Panc1 (cell line): ENCODE measurements at regions not wholly inside any gene's neighbourhood (a gene's known extent, or its start where the extent isn't known, plus 50 kb on each side); places are given as distances from the start of the nearest gene placed in this dataset.

Source experiments
- ATAC-seq: fragments of 200-7000 bp; cut with Tn5 transposase; 2 replicates; pipeline ENCODE4 v1.9.1; 2020; ENCODE audit warnings: mild to moderate bottlenecking, moderate library complexity
- BruUV-seq: library from RNA; stranded (reverse); fragments of 400-500 nt; replicated peaks from 2 replicates; lab custom pipeline; 2021; lab: Mats Ljungman, UMichigan
- CTCF ChIA-PET: fragments of 300-600 bp; sonication (Branson Sonifier 250); formaldehyde crosslinking; loops from one replicate; lab custom pipeline; 2022; ENCODE audit warnings: antibody characterized with exemption; lab: Charles Lee
- POLR2A ChIA-PET: fragments of 300-600 bp; sonication (Branson Sonifier 250); formaldehyde crosslinking; loops from one replicate; lab custom pipeline; 2022; ENCODE audit warnings: antibody characterized with exemption; lab: Charles Lee
- DNase-seq: peaks from one replicate; pipeline ENCODE4 v3.0.0-alpha.2; 2010; ENCODE audit warnings: low read depth, low spot score
- H3K27ac ChIP-seq: 2 replicates; pipeline ENCODE4 v1.5.1; 2011; ENCODE audit warnings: mild to moderate bottlenecking, low read length, inconsistent platforms
- H3K27me3 ChIP-seq: fragments of 200-500 bp; sonication (Bioruptor generic); 2 replicates; pipeline ENCODE4 v1.6.0; 2014; ENCODE audit warnings: low read length, inconsistent platforms; ENCODE audit not compliant: control insufficient read depth, insufficient read depth
- H3K36me3 ChIP-seq: fragments of 200-500 bp; sonication (Bioruptor generic); 2 replicates; pipeline ENCODE4 v1.5.1; 2014; ENCODE audit warnings: inconsistent platforms, mild to moderate bottlenecking, low read length, moderate library complexity; ENCODE audit not compliant: control insufficient read depth, insufficient read depth
- H3K4me1 ChIP-seq: 2 replicates; pipeline ENCODE4 v1.5.1; 2011; ENCODE audit warnings: inconsistent platforms, mild to moderate bottlenecking, low read length, moderate library complexity; ENCODE audit not compliant: control insufficient read depth, insufficient read depth
- H3K4me3 ChIP-seq, 2 experiments: 2 replicates each; pipeline ENCODE4 v1.5.1; 2011 to 2012; ENCODE audit warnings: low read depth in 2 of 2, low read length in 2 of 2, mild to moderate bottlenecking in 2 of 2, inconsistent platforms in 1 of 2, moderate library complexity in 1 of 2
- H3K9me3 ChIP-seq: fragments of 200-500 bp; sonication (Bioruptor generic); 2 replicates; pipeline ENCODE4 v1.5.1; 2014; ENCODE audit warnings: low read depth, mild to moderate bottlenecking, inconsistent platforms, low read length, moderate library complexity; ENCODE audit not compliant: control insufficient read depth, insufficient read depth
- CTCF ChIP-seq: fragments of 450-650 bp; IDR thresholded peaks from 2 replicates; pipeline ENCODE4 v1.5.1; 2017; ENCODE audit warnings: mild to moderate bottlenecking
- POLR2AphosphoS5 ChIP-seq: IDR thresholded peaks from 2 replicates; pipeline ENCODE4 v1.6.1; 2012; ENCODE audit warnings: mild to moderate bottlenecking, low read depth, low read length, moderate library complexity
- SIN3A ChIP-seq: IDR thresholded peaks from 2 replicates; pipeline ENCODE4 v1.6.1; 2012; ENCODE audit warnings: low read depth, mild to moderate bottlenecking, low read length, moderate library complexity, borderline replicate concordance; ENCODE audit not compliant: insufficient read depth
- TCF7L2 ChIP-seq: IDR thresholded peaks from 2 replicates; pipeline ENCODE4 v1.6.1; 2011; ENCODE audit warnings: mild to moderate bottlenecking, low read depth, low read length, inconsistent platforms
- in situ Hi-C: cut with HindIII; loops from 2 replicates; pipeline ENCODE4 v1.10.0; 2016; ENCODE audit warnings: low sequenced_read_pairs, low pct_unique_long_range_greater_than_20kb
- intact Hi-C: fragments of 100-400 bp; cut with micrococcal nuclease; formaldehyde crosslinking; loops from one replicate; pipeline ENCODE4 v1.10.0; 2022; ENCODE audit not compliant: unreplicated experiment
- TF ChIP-seq, protein P1 (sequence below), 2 experiments: IDR thresholded peaks; 2 replicates each; pipeline ENCODE4 v1.6.1; 2011 to 2012; ENCODE audit warnings: low read depth in 2 of 2, control low read depth in 1 of 2, low read length in 1 of 2, mild to moderate bottlenecking in 1 of 2, moderate library complexity in 1 of 2; ENCODE audit not compliant: insufficient read depth in 1 of 2

- CTCF ChIA-PET = no interaction called here
- Histone ChIP-seq H3K27me3 (no peaks in the 10 kb centered on the region), H3K36me3 (no peaks in the 10 kb centered on the region), H3K9me3 (no peaks in the 10 kb centered on the region), H3K4me1 (no peaks in the 10 kb centered on the region), H3K4me3 (no peak overlapping the region), H3K27ac (no peak overlapping the region)
- ATAC-seq (no peak), DNase-seq (no peak)
- TF ChIP-seq TCF7L2 (no peak), CTCF (no peak), POLR2AphosphoS5 (no peak), SIN3A (no peak)
- TF ChIP-seq, protein P1, sequence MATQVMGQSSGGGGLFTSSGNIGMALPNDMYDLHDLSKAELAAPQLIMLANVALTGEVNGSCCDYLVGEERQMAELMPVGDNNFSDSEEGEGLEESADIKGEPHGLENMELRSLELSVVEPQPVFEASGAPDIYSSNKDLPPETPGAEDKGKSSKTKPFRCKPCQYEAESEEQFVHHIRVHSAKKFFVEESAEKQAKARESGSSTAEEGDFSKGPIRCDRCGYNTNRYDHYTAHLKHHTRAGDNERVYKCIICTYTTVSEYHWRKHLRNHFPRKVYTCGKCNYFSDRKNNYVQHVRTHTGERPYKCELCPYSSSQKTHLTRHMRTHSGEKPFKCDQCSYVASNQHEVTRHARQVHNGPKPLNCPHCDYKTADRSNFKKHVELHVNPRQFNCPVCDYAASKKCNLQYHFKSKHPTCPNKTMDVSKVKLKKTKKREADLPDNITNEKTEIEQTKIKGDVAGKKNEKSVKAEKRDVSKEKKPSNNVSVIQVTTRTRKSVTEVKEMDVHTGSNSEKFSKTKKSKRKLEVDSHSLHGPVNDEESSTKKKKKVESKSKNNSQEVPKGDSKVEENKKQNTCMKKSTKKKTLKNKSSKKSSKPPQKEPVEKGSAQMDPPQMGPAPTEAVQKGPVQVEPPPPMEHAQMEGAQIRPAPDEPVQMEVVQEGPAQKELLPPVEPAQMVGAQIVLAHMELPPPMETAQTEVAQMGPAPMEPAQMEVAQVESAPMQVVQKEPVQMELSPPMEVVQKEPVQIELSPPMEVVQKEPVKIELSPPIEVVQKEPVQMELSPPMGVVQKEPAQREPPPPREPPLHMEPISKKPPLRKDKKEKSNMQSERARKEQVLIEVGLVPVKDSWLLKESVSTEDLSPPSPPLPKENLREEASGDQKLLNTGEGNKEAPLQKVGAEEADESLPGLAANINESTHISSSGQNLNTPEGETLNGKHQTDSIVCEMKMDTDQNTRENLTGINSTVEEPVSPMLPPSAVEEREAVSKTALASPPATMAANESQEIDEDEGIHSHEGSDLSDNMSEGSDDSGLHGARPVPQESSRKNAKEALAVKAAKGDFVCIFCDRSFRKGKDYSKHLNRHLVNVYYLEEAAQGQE (IDR thresholded peaks at IDR 0.05; ENCODE audit: insufficient read depth in 1 of 2, low read depth in 2 of 2, low read length in 1 of 2) = no peak
- in situ Hi-C loops (no loop called here), intact Hi-C loops (no loop called here)
- no TSS peak for BruUV-seq
- POLR2A ChIA-PET = no interaction called here
Observed at GRCh38 chr2:133937669-133938068, 316.2 kb upstream of the MGAT5 start.

GRCh38 chr2:133940134-133940533, 313.7 kb upstream of the MGAT5 start:
- no peaks in the 10 kb centered on the region for H3K36me3 ChIP-seq
- DNase-seq (no peak), ATAC-seq (no peak)
- in situ Hi-C loops = no loop called here
- no TSS peak for BruUV-seq
- H3K9me3 ChIP-seq = no peaks in the 10 kb centered on the region
- ChIA-PET CTCF (no interaction called here), POLR2A (no interaction called here)
- H3K27me3 ChIP-seq = no peaks in the 10 kb centered on the region
- H3K4me1 ChIP-seq = no peaks in the 10 kb centered on the region
- no peak overlapping the region for H3K27ac ChIP-seq
- intact Hi-C loops = no loop called here
- H3K4me3 ChIP-seq = no peak overlapping the region
- TF ChIP-seq TCF7L2 (no peak), CTCF (no peak), SIN3A (no peak), POLR2AphosphoS5 (no peak)
- TF ChIP-seq, protein P1 (IDR thresholded peaks at IDR 0.05; ENCODE audit: insufficient read depth in 1 of 2, low read depth in 2 of 2, low read length in 1 of 2) = no peak
